Lower leg skin (tissue), 4 donors: ENCODE measurements at regions not wholly inside any gene's neighbourhood (a gene's known extent, or its start where the extent isn't known, plus 50 kb on each side); places are given as distances from the start of the nearest gene placed in this dataset.

ENCODE experiments used
- DNase-seq, 2 donors: peaks; one replicate each; pipeline ENCODE4 v3.0.0-alpha.2; 2019; ENCODE audit warnings: low spot score in 2 of 2
- H3K4me3 ChIP-seq: fragments of 200-600 bp; sonication (generic); 2 replicates; pipeline ENCODE4 v1.5.1; 2017; ENCODE audit warnings: mild to moderate bottlenecking, low read depth; ENCODE audit not compliant: poor library complexity, severe bottlenecking
- POLR2A ChIP-seq, 2 donors: fragments of 450-650 bp; IDR thresholded peaks; one replicate each; pipeline ENCODE4 v1.6.1; 2016 to 2017; ENCODE audit warnings: antibody characterized with exemption in 2 of 2, mild to moderate bottlenecking in 1 of 2, moderate library complexity in 1 of 2
- WGBS, 2 donors: methylation state at CpG; one replicate each; pipeline ENCODE4 v1.1.5; 2018; 5-methylcytosine and 5-hydroxymethylcytosine counted together
- intact Hi-C: fragments of 100-400 bp; cut with DNase I; formaldehyde crosslinking; loops from one replicate; pipeline ENCODE4 v1.15.0; 2023; ENCODE audit warnings: low total_unique reads
- TF ChIP-seq, protein P1 (sequence below), 3 donors: fragments of 450-650 bp; IDR thresholded peaks; one replicate each; pipeline ENCODE4 v1.5.1; 2016; ENCODE audit warnings: antibody characterized with exemption in 3 of 3, mild to moderate bottlenecking in 3 of 3, moderate library complexity in 2 of 3

DNA sequence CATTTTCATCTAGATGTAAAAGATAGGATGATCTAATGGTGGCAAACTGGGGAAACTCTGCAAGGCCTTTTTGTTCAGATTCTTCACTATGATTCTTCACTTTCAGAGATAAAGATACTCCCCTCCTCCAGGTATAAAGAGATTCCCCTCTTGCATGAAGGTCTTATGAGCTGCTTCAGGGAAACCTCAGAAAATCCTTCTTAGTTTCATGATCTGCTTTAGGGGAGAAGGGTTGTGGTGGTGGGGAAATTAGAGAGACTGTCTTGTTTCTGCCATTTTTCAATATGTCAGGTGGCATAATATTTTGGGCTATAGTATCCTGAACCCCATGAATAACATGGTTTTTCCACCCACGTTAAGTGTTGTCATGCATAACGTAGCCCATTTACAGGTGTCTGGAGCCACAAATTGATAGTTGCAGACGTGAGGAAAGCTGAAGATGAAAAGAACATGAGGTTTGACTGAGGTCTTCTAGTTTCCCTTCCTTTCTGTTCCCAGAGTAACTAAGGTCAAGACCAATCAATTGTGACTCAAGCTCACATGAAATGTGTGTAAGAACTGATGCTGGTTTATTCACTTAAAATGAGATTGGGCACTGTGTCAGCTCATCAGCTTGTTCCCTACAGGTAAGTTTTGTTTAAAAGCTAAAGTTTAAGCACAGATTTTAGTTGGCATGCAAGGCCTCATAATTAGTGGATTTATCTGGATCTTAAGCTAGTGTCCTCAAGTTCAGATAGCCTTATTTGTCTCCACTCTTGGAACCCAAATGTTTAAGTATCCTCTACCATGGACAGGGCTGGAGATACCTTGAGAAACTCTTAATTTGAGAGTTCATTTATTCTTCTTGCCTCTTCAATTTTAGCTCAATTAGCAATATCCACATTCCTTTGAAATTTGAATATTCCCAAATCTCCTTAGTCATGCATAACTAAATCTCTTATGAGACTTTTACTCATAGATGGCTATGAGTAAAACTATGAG lies 304.5 kb upstream of the FANCL start:
- no peak for DNase-seq
- intact Hi-C loops = no loop called here
- H3K4me3 ChIP-seq = no peak overlapping the region
- TF ChIP-seq, protein P1, sequence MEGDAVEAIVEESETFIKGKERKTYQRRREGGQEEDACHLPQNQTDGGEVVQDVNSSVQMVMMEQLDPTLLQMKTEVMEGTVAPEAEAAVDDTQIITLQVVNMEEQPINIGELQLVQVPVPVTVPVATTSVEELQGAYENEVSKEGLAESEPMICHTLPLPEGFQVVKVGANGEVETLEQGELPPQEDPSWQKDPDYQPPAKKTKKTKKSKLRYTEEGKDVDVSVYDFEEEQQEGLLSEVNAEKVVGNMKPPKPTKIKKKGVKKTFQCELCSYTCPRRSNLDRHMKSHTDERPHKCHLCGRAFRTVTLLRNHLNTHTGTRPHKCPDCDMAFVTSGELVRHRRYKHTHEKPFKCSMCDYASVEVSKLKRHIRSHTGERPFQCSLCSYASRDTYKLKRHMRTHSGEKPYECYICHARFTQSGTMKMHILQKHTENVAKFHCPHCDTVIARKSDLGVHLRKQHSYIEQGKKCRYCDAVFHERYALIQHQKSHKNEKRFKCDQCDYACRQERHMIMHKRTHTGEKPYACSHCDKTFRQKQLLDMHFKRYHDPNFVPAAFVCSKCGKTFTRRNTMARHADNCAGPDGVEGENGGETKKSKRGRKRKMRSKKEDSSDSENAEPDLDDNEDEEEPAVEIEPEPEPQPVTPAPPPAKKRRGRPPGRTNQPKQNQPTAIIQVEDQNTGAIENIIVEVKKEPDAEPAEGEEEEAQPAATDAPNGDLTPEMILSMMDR (IDR thresholded peaks at IDR 0.05) = no peak
- TF ChIP-seq POLR2A (IDR thresholded peaks at IDR 0.05) = no peak
- 89 to 90% methylated on average over 3 of the region's 3 CpGs for WGBS, 2 donors

DNA sequence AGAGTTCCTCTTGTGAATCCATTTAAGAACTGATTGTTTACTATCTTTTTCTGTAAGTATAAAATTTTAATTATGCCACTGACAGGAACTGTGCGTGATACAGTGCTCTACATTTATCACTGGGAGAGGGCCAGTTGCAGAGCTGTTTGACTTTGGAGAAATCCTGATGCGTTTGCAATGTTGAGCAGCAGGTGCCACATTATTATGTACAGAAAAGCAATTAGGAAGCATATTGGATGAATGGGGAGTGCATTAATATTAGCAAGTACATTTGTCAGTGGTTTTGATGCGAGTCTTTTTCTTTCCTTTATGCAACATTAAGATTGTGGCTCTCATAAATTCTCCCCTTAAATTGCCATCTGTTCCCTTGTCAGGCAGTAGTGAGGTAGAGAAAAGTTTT lies 302.3 kb upstream of the FANCL start:
- TF ChIP-seq, protein P1 (IDR thresholded peaks at IDR 0.05) = no peak
- TF ChIP-seq POLR2A (IDR thresholded peaks at IDR 0.05) = no peak
- no peak overlapping the region for H3K4me3 ChIP-seq
- intact Hi-C loops = no loop called here
- DNase-seq = no peak
- WGBS, 2 donors = 78 to 84% methylated on average over 3 of the region's 3 CpGs

DNA sequence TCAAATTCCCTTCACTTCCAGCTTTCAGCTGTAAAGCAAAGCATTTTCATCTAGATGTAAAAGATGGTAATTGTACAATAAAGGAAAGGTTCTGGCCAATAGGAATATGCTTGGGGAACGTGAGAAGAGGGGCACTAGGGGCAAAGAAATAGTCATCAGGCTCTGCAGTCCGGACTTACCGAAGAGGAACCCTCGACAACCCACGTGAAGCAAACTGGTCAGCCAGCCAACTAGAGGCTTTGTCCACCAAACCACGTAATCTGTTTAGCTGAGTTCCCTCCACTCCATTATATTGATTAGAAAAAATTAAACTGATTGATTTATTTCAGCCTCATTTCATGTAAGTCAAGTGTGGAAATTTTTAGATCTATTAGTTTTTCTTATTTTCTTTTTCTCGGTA lies 300.4 kb upstream of the FANCL start:
- no peak overlapping the region for H3K4me3 ChIP-seq
- WGBS, 2 donors = 79 to 89% methylated on average over 7 of the region's 7 CpGs
- DNase-seq = no peak
- intact Hi-C loops = no loop called here
- TF ChIP-seq, protein P1 (IDR thresholded peaks at IDR 0.05) = no peak
- TF ChIP-seq POLR2A (IDR thresholded peaks at IDR 0.05) = no peak

DNA sequence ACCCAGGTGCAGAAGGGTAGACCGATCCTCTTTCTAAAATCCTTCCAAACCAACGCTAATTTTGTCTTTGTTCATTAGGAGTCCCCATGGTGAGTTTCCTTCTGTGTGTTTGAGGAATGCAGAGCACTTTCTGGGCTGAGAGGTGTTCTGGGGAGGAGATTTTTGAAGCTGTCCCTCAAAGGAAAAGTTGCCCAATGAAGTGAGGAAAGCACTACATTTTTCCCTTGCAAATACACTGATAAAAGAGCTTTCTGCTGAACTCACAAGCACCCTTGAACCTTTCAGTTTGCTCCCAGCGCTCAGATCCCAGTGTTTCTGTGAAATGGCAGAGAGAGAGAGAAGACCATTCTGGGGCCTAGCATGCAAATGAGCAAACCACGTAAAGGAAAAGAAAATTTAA lies 299.6 kb upstream of the FANCL start:
- no peak for DNase-seq
- 74 to 75% methylated on average over 4 of the region's 4 CpGs for WGBS, 2 donors
- no peak overlapping the region for H3K4me3 ChIP-seq
- intact Hi-C loops = no loop called here
- TF ChIP-seq, protein P1 (IDR thresholded peaks at IDR 0.05) = no peak
- TF ChIP-seq POLR2A (IDR thresholded peaks at IDR 0.05) = no peak

DNA sequence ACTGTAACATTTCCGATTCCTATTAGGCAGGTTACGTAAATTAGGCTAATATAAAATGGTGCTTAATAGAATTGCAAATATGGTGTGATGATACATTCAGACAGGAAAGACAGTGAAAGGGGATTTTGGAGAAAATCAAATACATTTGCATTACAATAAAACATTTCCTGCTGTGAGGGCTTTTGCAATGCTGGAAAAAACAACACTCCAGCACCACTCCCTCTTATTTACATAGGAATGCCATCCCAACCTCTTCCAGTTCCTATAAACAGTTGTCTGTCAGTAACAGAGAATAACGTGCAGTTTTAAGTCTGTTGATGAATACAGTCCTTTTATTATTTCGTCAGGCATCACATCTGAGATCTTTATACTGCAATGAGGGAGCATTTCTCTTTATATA lies 298.8 kb upstream of the FANCL start:
- no peak for TF ChIP-seq POLR2A (IDR thresholded peaks at IDR 0.05)
- TF ChIP-seq, protein P1 (IDR thresholded peaks at IDR 0.05) = no peak
- WGBS, 2 donors = 14 to 15% methylated on average over 4 of the region's 4 CpGs
- intact Hi-C loops = no loop called here
- no peak for DNase-seq
- H3K4me3 ChIP-seq = no peak overlapping the region
